Testis (tissue), 2 donors: ENCODE measurements at regions not wholly inside any gene's neighbourhood (a gene's known extent, or its start where the extent isn't known, plus 50 kb on each side); places are given as distances from the start of the nearest gene placed in this dataset.

Source experiments
- POLR2A ChIP-seq: fragments of 450-650 bp; IDR thresholded peaks from one replicate; pipeline ENCODE4 v1.6.1; 2017; ENCODE audit warnings: antibody characterized with exemption, mild to moderate bottlenecking, moderate library complexity
- TF ChIP-seq, protein P1 (sequence below), 3 experiments: fragments of 450-650 bp in 2 of 3; fragments of 200-600 bp in 1 of 3; sonication (generic) in 1 of 3; IDR thresholded peaks; one replicate each; pipeline ENCODE4 v1.5.1; 2016 to 2019; ENCODE audit warnings: antibody characterized with exemption in 3 of 3, mild to moderate bottlenecking in 2 of 3, moderate library complexity in 1 of 3

- no peak for TF ChIP-seq POLR2A
- TF ChIP-seq, protein P1, sequence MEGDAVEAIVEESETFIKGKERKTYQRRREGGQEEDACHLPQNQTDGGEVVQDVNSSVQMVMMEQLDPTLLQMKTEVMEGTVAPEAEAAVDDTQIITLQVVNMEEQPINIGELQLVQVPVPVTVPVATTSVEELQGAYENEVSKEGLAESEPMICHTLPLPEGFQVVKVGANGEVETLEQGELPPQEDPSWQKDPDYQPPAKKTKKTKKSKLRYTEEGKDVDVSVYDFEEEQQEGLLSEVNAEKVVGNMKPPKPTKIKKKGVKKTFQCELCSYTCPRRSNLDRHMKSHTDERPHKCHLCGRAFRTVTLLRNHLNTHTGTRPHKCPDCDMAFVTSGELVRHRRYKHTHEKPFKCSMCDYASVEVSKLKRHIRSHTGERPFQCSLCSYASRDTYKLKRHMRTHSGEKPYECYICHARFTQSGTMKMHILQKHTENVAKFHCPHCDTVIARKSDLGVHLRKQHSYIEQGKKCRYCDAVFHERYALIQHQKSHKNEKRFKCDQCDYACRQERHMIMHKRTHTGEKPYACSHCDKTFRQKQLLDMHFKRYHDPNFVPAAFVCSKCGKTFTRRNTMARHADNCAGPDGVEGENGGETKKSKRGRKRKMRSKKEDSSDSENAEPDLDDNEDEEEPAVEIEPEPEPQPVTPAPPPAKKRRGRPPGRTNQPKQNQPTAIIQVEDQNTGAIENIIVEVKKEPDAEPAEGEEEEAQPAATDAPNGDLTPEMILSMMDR (IDR thresholded peaks at IDR 0.05), result no peak
These were observed 55.4 kb upstream of the CHRNB4 start for GRCh38 chr15:78696436-78696835.
